Cortex of kidney (tissue), 1 donor: ENCODE measurements at regions not wholly inside any gene's neighbourhood (a gene's known extent, or its start where the extent isn't known, plus 50 kb on each side); places are given as distances from the start of the nearest gene placed in this dataset.

ENCODE experiments used
- DNase-seq: peaks from one replicate; lab custom pipeline; 2025; lab: John Stamatoyannopoulos, UW

- DNase-seq: no peak
Measured at GRCh38 chr2:43105586-43106558, 120.5 kb downstream of the ZFP36L2 start.

- no peak for DNase-seq
Measured at GRCh38 chr2:43104763-43105162, 121.6 kb downstream of the ZFP36L2 start.

- DNase-seq: no peak
Measured at GRCh38 chr2:43104106-43104505, 122.3 kb downstream of the ZFP36L2 start.

- no peak for DNase-seq
Measured at GRCh38 chr2:43103093-43103404, 123.4 kb downstream of the ZFP36L2 start.

GRCh38 chr2:43102366-43103092 lies 123.9 kb downstream of the ZFP36L2 start:
- DNase-seq: no peak

- DNase-seq: no peak
Measured at GRCh38 chr2:43101751-43102150, 124.7 kb downstream of the ZFP36L2 start.

GRCh38 chr2:43100883-43101662 lies 125.3 kb downstream of the ZFP36L2 start:
- no peak for DNase-seq

GRCh38 chr2:43100362-43100882 lies 126.0 kb downstream of the ZFP36L2 start:
- no peak for DNase-seq

GRCh38 chr2:43099797-43100196 lies 126.6 kb downstream of the ZFP36L2 start:
- no peak for DNase-seq

GRCh38 chr2:43098539-43098938 lies 127.9 kb downstream of the ZFP36L2 start:
- DNase-seq: no peak

- DNase-seq: no peak
Measured at GRCh38 chr2:43097644-43098408, 128.6 kb downstream of the ZFP36L2 start.

- no peak for DNase-seq
Measured at GRCh38 chr2:43095533-43096295, 130.7 kb downstream of the ZFP36L2 start.

- DNase-seq: no peak
Measured at GRCh38 chr2:43092520-43093179, 133.8 kb downstream of the ZFP36L2 start.

GRCh38 chr2:43090317-43090716 lies 136.1 kb downstream of the ZFP36L2 start:
- no peak for DNase-seq

GRCh38 chr2:43088143-43089073 lies 138.0 kb downstream of the ZFP36L2 start:
- no peak for DNase-seq

GRCh38 chr2:43087413-43087812 lies 139.0 kb downstream of the ZFP36L2 start:
- no peak for DNase-seq

- no peak for DNase-seq
Measured at GRCh38 chr2:43086451-43087221, 139.8 kb downstream of the ZFP36L2 start.

GRCh38 chr2:43085929-43086328 lies 140.5 kb downstream of the ZFP36L2 start:
- no peak for DNase-seq
